Activated CD8-positive, alpha-beta memory T cell treated with anti-CD3 and anti-CD28 coated beads, Interleukin-2, amount 10 ng/mL, durations not matched to agents 7 days and 5 days (primary cell): ENCODE measurements at regions not wholly inside any gene's neighbourhood (a gene's known extent, or its start where the extent isn't known, plus 50 kb on each side); places are given as distances from the start of the nearest gene placed in this dataset.

ENCODE experiments used
- ATAC-seq: fragments of 150-1000 bp; cut with Tn5 transposase; one replicate; pipeline ENCODE4 v1.10.0; 2021; ENCODE audit warnings: moderate library complexity
- CTCF ChIA-PET: fragments of 350-600 bp; sonication (Branson Sonifier 250); formaldehyde crosslinking; loops from one replicate; lab custom pipeline; 2021; ENCODE audit warnings: antibody characterized with exemption; lab: Charles Lee
- DNase-seq: peaks from one replicate; pipeline ENCODE4 v3.0.0-alpha.2; 2020
- H3K27ac Mint-ChIP-seq: one replicate; pipeline ENCODE4 v1.8.0; 2021; ENCODE audit warnings: mild to moderate bottlenecking, mixed read lengths
- H3K27me3 Mint-ChIP-seq: one replicate; pipeline ENCODE4 v1.8.0; 2021; ENCODE audit warnings: mixed read lengths
- H3K36me3 Mint-ChIP-seq: one replicate; pipeline ENCODE4 v1.8.0; 2021; ENCODE audit warnings: mild to moderate bottlenecking, mixed read lengths
- H3K4me1 Mint-ChIP-seq: one replicate; pipeline ENCODE4 v1.8.0; 2021; ENCODE audit warnings: mixed read lengths
- H3K4me3 Mint-ChIP-seq: one replicate; pipeline ENCODE4 v1.8.0; 2021; ENCODE audit warnings: mild to moderate bottlenecking, moderate library complexity, mixed read lengths
- H3K9me3 Mint-ChIP-seq: one replicate; pipeline ENCODE4 v1.8.0; 2022; ENCODE audit warnings: low read depth, mixed read lengths

DNA sequence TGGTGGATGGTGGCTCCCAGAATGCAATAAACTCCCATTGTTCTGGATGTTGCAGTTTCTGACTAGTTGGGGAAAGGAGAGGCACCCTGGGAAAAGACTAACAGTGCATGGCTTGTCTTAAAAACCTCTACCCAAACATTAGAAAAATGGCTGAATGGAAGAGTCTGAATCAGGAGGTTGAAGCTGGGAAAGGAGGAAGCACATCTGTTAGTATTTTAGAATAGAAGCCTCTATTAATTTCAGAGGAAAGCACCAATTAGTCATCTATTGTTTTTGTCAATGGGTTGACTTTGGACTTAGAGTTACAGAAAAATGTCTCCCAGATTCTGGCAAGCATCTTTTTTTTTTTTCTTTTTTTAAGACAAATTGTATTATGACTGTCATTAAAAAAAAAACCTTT, 56.1 kb upstream of the ELMO1 start:
- H3K27ac Mint-ChIP-seq, result no peak overlapping the region
- CTCF ChIA-PET, result interaction anchor here (0.7 to 0.8 kb wide), 2 partner anchors 9 to 313 kb away, joined by 3 to 5 read pairs; no protein-coding TSS in a partner anchor
- H3K4me3 Mint-ChIP-seq, result no peak overlapping the region
- no peaks in the 10 kb centered on the region for H3K36me3 Mint-ChIP-seq
- ATAC-seq, result no peak
- H3K4me1 Mint-ChIP-seq, result no peaks in the 10 kb centered on the region
- H3K27me3 Mint-ChIP-seq, result peaks cover 43% of the 10 kb centered on the region
- no peaks in the 10 kb centered on the region for H3K9me3 Mint-ChIP-seq
- DNase-seq, result no peak

DNA sequence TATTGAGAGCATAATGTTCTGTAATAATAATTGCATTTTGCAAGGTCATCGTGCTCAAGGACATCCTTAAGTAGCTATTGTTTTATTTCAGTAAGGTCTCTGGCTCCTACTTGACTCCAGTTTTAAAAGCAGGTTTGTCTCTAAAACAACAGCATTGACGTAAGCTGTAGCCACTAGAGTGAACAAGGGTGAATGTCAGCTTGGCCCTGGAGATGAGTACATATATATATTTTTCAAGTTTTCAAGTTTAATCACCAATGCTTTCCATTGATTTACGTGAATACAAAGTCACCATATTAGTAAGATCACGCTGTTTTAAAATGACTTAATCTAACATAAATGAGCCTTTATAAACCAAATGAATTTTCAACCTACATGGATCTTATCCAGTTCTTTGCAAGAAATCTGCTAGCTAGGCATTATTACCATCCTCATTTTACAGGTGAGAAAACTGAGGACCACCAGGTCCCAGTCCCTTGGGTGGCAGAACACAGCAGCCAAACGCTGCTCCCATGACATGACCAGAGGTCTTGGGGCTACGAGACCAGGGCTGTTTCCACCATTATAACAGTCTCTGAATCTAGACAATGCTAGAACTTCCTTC, 57.2 kb upstream of the ELMO1 start:
- H3K9me3 Mint-ChIP-seq, result no peaks in the 10 kb centered on the region
- no peak for ATAC-seq
- CTCF ChIA-PET, result interaction anchor here (0.8 to 4.8 kb wide), 3 partner anchors 10 to 270 kb away, joined by 3 to 26 read pairs (median 5); no protein-coding TSS in a partner anchor

GRCh38 chr7:37508118-37508517, 59.5 kb upstream of the ELMO1 start:
- DNase-seq (no peak), ATAC-seq (no peak)
- Mint-ChIP-seq H3K27me3 (peaks cover 48% of the 10 kb centered on the region), H3K4me1 (no peaks in the 10 kb centered on the region), H3K9me3 (no peaks in the 10 kb centered on the region), H3K36me3 (no peaks in the 10 kb centered on the region), H3K4me3 (no peak overlapping the region), H3K27ac (no peak overlapping the region)
- CTCF ChIA-PET, result interaction anchor here (1.2 to 4.8 kb wide), 2 partner anchors 13 to 274 kb away, joined by 3 to 26 read pairs; no protein-coding TSS in a partner anchor

More for the DNA sequence above, 57.2 kb upstream of the ELMO1 start:
- no peaks in the 10 kb centered on the region for H3K36me3 Mint-ChIP-seq
- no peak overlapping the region for H3K4me3 Mint-ChIP-seq
- peaks cover 44% of the 10 kb centered on the region for H3K27me3 Mint-ChIP-seq
- no peaks in the 10 kb centered on the region for H3K4me1 Mint-ChIP-seq
- no peak overlapping the region for H3K27ac Mint-ChIP-seq
- no peak for DNase-seq

GRCh38 chr7:37510043-37510634, 61.5 kb upstream of the ELMO1 start:
- H3K27ac Mint-ChIP-seq, result no peak overlapping the region
- no peak overlapping the region for H3K4me3 Mint-ChIP-seq
- H3K36me3 Mint-ChIP-seq, result no peaks in the 10 kb centered on the region
- peaks cover 46% of the 10 kb centered on the region for H3K27me3 Mint-ChIP-seq
- ATAC-seq, result no peak
- CTCF ChIA-PET, result interaction anchor here (0.7 to 4.8 kb wide), 3 partner anchors 9 to 225 kb away, joined by 3 to 26 read pairs (median 3); no protein-coding TSS in a partner anchor
- no peak for DNase-seq
- no peaks in the 10 kb centered on the region for H3K9me3 Mint-ChIP-seq
- no peaks in the 10 kb centered on the region for H3K4me1 Mint-ChIP-seq

DNA sequence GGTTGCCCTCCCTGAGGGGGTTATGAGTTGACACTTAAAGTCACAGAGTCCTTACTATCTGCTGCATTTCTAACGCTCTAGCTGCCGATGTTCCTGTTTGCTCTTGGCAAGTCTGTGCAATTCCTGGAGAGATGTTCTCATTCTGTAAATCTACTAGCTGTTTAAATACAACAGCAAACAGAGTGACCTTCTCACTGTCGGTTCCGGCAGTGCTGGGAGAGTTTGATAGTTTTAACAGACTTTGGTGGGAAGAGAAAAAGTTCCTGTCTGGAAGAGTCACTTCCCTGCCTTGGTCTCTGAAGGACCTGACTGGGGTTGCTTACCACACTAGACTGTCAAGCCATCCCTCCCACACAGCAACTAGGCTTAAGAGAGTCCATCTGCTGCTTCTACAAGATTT, 63.3 kb upstream of the ELMO1 start:
- no peaks in the 10 kb centered on the region for H3K4me1 Mint-ChIP-seq
- H3K36me3 Mint-ChIP-seq, result no peaks in the 10 kb centered on the region
- DNase-seq (no peak), ATAC-seq (no peak)
- no peak overlapping the region for H3K27ac Mint-ChIP-seq
- no peaks in the 10 kb centered on the region for H3K9me3 Mint-ChIP-seq
- H3K4me3 Mint-ChIP-seq, result no peak overlapping the region
- CTCF ChIA-PET, result interaction anchor here (1.3 kb wide), 1 partner anchor 16 kb away, joined by 3 read pairs; no protein-coding TSS in a partner anchor
- peaks cover 33% of the 10 kb centered on the region for H3K27me3 Mint-ChIP-seq

DNA sequence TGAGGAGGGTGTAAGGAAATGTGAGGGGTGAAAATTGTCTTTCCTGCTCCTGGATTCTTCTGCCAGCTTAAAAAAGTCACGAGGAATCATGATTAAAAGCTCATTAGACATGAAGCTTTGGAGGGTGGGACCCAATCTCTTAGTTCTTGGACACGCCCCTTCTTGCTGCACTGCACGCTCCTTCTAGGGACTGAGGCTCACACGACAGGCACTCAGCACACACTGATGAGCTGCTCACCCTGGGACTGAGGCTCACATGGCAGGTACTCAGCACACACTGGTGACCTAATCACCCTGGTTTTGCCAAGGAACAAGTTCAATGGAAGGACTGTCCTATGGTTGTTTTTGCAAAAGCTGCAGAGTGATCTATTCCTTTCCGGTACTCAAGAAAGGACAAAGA, 65.8 kb upstream of the ELMO1 start:
- Mint-ChIP-seq H3K27me3 (peaks cover 11% of the 10 kb centered on the region), H3K36me3 (no peaks in the 10 kb centered on the region), H3K27ac (no peak overlapping the region), H3K4me1 (no peaks in the 10 kb centered on the region), H3K9me3 (no peaks in the 10 kb centered on the region), H3K4me3 (no peak overlapping the region)
- CTCF ChIA-PET, result no interaction called here
- no peak for DNase-seq
- ATAC-seq, result no peak

- DNase-seq, result no peak
- Mint-ChIP-seq H3K27ac (no peak overlapping the region), H3K4me1 (no peaks in the 10 kb centered on the region), H3K36me3 (no peaks in the 10 kb centered on the region), H3K9me3 (no peaks in the 10 kb centered on the region), H3K4me3 (no peak overlapping the region), H3K27me3 (peaks cover 12% of the 10 kb centered on the region)
- CTCF ChIA-PET, result no interaction called here
- no peak for ATAC-seq
Measured at GRCh38 chr7:37516664-37517063, 68.0 kb upstream of the ELMO1 start.

- no peak overlapping the region for H3K27ac Mint-ChIP-seq
Measured at GRCh38 chr7:37518266-37518665, 69.6 kb upstream of the ELMO1 start.

DNA sequence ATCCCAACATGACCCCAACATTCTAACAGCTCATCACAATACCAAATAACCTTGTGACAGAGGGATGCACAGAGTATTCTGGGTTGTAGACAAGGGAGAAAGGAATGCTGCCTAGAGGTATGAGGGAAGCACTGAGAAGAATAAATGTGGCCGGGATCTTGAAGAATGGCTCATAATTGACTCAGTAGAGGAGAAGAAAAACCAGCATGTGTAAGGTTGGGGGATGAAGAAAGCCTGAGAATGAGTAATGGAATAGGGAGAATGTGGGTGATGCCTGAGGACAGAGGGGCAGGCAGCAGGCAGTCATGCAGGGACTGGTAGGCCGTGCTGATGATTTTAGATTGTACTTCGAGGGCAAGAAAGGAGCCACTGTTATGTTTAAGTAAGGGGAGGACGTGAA, 75.4 kb upstream of the ELMO1 start:
- no peak for DNase-seq
- Mint-ChIP-seq H3K4me1 (no peaks in the 10 kb centered on the region), H3K36me3 (no peaks in the 10 kb centered on the region), H3K27ac (no peak overlapping the region), H3K4me3 (no peak overlapping the region), H3K27me3 (peaks cover 28% of the 10 kb centered on the region), H3K9me3 (no peaks in the 10 kb centered on the region)
- CTCF ChIA-PET, result no interaction called here
- no peak for ATAC-seq

More at GRCh38 chr7:37518266-37518665, 69.6 kb upstream of the ELMO1 start:
- Mint-ChIP-seq H3K4me1 (no peaks in the 10 kb centered on the region), H3K9me3 (no peaks in the 10 kb centered on the region), H3K4me3 (no peak overlapping the region), H3K36me3 (no peaks in the 10 kb centered on the region), H3K27me3 (peaks cover 19% of the 10 kb centered on the region)
- ATAC-seq (no peak), DNase-seq (no peak)
- CTCF ChIA-PET, result no interaction called here

- no peak overlapping the region for H3K27ac Mint-ChIP-seq
- H3K4me3 Mint-ChIP-seq, result no peak overlapping the region
- CTCF ChIA-PET, result no interaction called here
- no peak for DNase-seq
- no peaks in the 10 kb centered on the region for H3K4me1 Mint-ChIP-seq
- ATAC-seq, result no peak
- H3K27me3 Mint-ChIP-seq, result peaks cover 28% of the 10 kb centered on the region
- no peaks in the 10 kb centered on the region for H3K36me3 Mint-ChIP-seq
- H3K9me3 Mint-ChIP-seq, result no peaks in the 10 kb centered on the region
Measured at GRCh38 chr7:37524797-37525196, 76.1 kb upstream of the ELMO1 start.

DNA sequence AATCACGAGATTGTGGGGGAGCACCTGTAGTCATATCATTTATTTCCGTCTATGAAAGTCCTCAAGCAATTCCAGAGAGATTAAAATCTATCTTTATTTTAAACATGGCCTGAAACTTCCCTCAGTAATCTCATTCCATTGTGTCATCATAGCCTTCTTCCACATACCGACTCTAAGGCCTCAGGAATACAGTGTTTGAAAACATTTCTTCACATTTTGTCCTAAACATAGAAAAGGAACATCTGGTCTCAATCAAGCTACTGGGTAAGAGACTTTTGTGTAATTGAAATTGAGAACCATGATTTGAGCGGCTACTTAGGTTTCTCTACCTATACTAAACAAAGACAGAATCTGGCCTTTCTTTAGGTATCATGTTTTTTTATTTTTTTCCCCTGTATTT, 78.0 kb upstream of the ELMO1 start:
- no peaks in the 10 kb centered on the region for H3K36me3 Mint-ChIP-seq
- CTCF ChIA-PET, result no interaction called here
- H3K27me3 Mint-ChIP-seq, result peaks cover 25% of the 10 kb centered on the region
- no peak overlapping the region for H3K4me3 Mint-ChIP-seq
- H3K9me3 Mint-ChIP-seq, result no peaks in the 10 kb centered on the region
- H3K4me1 Mint-ChIP-seq, result no peaks in the 10 kb centered on the region
- H3K27ac Mint-ChIP-seq, result no peak overlapping the region
- ATAC-seq (no peak), DNase-seq (no peak)

GRCh38 chr7:37527109-37527508, 78.4 kb upstream of the ELMO1 start:
- no peak overlapping the region for H3K4me3 Mint-ChIP-seq
- H3K36me3 Mint-ChIP-seq, result no peaks in the 10 kb centered on the region
- no peak overlapping the region for H3K27ac Mint-ChIP-seq
- DNase-seq (no peak), ATAC-seq (no peak)
- H3K4me1 Mint-ChIP-seq, result no peaks in the 10 kb centered on the region
- CTCF ChIA-PET, result no interaction called here
- peaks cover 28% of the 10 kb centered on the region for H3K27me3 Mint-ChIP-seq
- H3K9me3 Mint-ChIP-seq, result no peaks in the 10 kb centered on the region

- Mint-ChIP-seq H3K27me3 (peaks cover 20% of the 10 kb centered on the region), H3K4me1 (no peaks in the 10 kb centered on the region), H3K36me3 (no peaks in the 10 kb centered on the region), H3K27ac (no peak overlapping the region), H3K9me3 (no peaks in the 10 kb centered on the region), H3K4me3 (no peak overlapping the region)
- DNase-seq (no peak), ATAC-seq (no peak)
- CTCF ChIA-PET, result no interaction called here
Measured at GRCh38 chr7:37531225-37531624, 82.6 kb upstream of the ELMO1 start.

DNA sequence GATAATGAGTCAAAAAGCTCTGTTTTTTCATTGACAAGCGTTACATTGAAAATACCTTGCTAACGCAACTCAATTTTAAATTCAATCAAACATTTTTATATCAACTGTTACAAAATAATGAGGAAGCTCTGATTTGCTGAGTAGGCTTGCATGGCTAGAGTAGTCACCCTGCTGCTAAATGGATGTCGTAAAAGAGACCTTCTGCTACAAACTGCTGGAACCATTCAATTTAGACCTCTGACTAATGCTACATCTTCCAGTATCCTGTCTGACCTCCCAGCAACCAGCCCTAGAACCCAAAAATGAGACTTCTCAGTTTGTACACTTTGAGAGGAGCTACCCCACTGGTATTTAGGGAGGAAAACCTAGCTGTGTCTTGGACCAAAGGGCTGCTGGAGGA, 84.0 kb upstream of the ELMO1 start:
- no peaks in the 10 kb centered on the region for H3K36me3 Mint-ChIP-seq
- no peak overlapping the region for H3K4me3 Mint-ChIP-seq
- no peak for DNase-seq
- H3K9me3 Mint-ChIP-seq, result no peaks in the 10 kb centered on the region
- peaks cover 17% of the 10 kb centered on the region for H3K27me3 Mint-ChIP-seq
- no peaks in the 10 kb centered on the region for H3K4me1 Mint-ChIP-seq
- no peak overlapping the region for H3K27ac Mint-ChIP-seq
- CTCF ChIA-PET, result no interaction called here
- no peak for ATAC-seq
